ENCODE measurements at regions not wholly inside any gene's neighbourhood (a gene's known extent, or its start where the extent isn't known, plus 50 kb on each side); places are given as distances from the start of the nearest gene placed in this dataset.

- no peak for TF ChIP-seq CTCF (conservative IDR thresholded peaks at IDR 0.05)
- no peaks in the 10 kb centered on the region for H3K36me3 Mint-ChIP-seq (ENCODE audit: low read depth)
- H3K27ac Mint-ChIP-seq (ENCODE audit: unreplicated experiment) = no peak overlapping the region
- H3K4me1 Mint-ChIP-seq = no peaks in the 10 kb centered on the region
- no peaks in the 10 kb centered on the region for H3K9me3 Mint-ChIP-seq
- H3K27me3 Mint-ChIP-seq (ENCODE audit: low read depth) = peaks cover 3% of the 10 kb centered on the region
- H3K4me3 Mint-ChIP-seq = no peak overlapping the region
- DNase-seq (ENCODE audit: low read depth, low spot score) = no peak
Measured at GRCh38 chr18:78865056-78865598, 114.5 kb upstream of the SALL3 start.

- H3K4me3 Mint-ChIP-seq = no peak overlapping the region
- H3K4me1 Mint-ChIP-seq = no peaks in the 10 kb centered on the region
- no peaks in the 10 kb centered on the region for H3K9me3 Mint-ChIP-seq
- no peaks in the 10 kb centered on the region for H3K36me3 Mint-ChIP-seq (ENCODE audit: low read depth)
- no peak for TF ChIP-seq CTCF (conservative IDR thresholded peaks at IDR 0.05)
- H3K27ac Mint-ChIP-seq (ENCODE audit: unreplicated experiment) = no peak overlapping the region
- DNase-seq (ENCODE audit: low read depth, low spot score) = no peak
- H3K27me3 Mint-ChIP-seq (ENCODE audit: low read depth) = no peaks in the 10 kb centered on the region
Measured at GRCh38 chr18:78865771-78866310, 113.8 kb upstream of the SALL3 start.

GRCh38 chr18:78867131-78867530 is 112.5 kb upstream of the SALL3 start:
- H3K9me3 Mint-ChIP-seq = no peaks in the 10 kb centered on the region
- no peaks in the 10 kb centered on the region for H3K27me3 Mint-ChIP-seq (ENCODE audit: low read depth)

GRCh38 chr18:78868330-78869316 is 111.0 kb upstream of the SALL3 start:
- H3K9me3 Mint-ChIP-seq = no peaks in the 10 kb centered on the region
- no peaks in the 10 kb centered on the region for H3K36me3 Mint-ChIP-seq (ENCODE audit: low read depth)
- H3K4me1 Mint-ChIP-seq = peaks cover 10% of the 10 kb centered on the region
- no peak for TF ChIP-seq CTCF (conservative IDR thresholded peaks at IDR 0.05)
- no peak for DNase-seq (ENCODE audit: low read depth, low spot score)
- no peaks in the 10 kb centered on the region for H3K27me3 Mint-ChIP-seq (ENCODE audit: low read depth)
- H3K4me3 Mint-ChIP-seq = no peak overlapping the region
- no peak overlapping the region for H3K27ac Mint-ChIP-seq (ENCODE audit: unreplicated experiment)

More at GRCh38 chr18:78867131-78867530, 112.5 kb upstream of the SALL3 start:
- peaks cover 10% of the 10 kb centered on the region for H3K4me1 Mint-ChIP-seq
- DNase-seq (ENCODE audit: low read depth, low spot score) = no peak
- H3K36me3 Mint-ChIP-seq (ENCODE audit: low read depth) = no peaks in the 10 kb centered on the region
- H3K27ac Mint-ChIP-seq (ENCODE audit: unreplicated experiment) = no peak overlapping the region
- no peak for TF ChIP-seq CTCF (conservative IDR thresholded peaks at IDR 0.05)
- no peak overlapping the region for H3K4me3 Mint-ChIP-seq

- no peak for DNase-seq (ENCODE audit: low read depth, low spot score)
- Mint-ChIP-seq H3K36me3 (ENCODE audit: low read depth) (no peaks in the 10 kb centered on the region), H3K9me3 (no peaks in the 10 kb centered on the region), H3K4me3 (no peak overlapping the region), H3K27ac (ENCODE audit: unreplicated experiment) (no peak overlapping the region), H3K4me1 (peaks cover 10% of the 10 kb centered on the region), H3K27me3 (ENCODE audit: low read depth) (no peaks in the 10 kb centered on the region)
- TF ChIP-seq CTCF (conservative IDR thresholded peaks at IDR 0.05) = no peak
Measured at GRCh38 chr18:78871618-78872017, 108.0 kb upstream of the SALL3 start.

Data from neural crest cell (in vitro differentiated cells).